WTC11 (cell line): ENCODE measurements at regions not wholly inside any gene's neighbourhood (a gene's known extent, or its start where the extent isn't known, plus 50 kb on each side); places are given as distances from the start of the nearest gene placed in this dataset.

ENCODE experiments used
- ATAC-seq: fragments of 200-7000 bp; cut with Tn5 transposase; 2 replicates; pipeline ENCODE4 v1.10.0; 2021; ENCODE audit warnings: mild to moderate bottlenecking, moderate library complexity
- CTCF ChIA-PET: fragments of 300-600 bp; sonication (Branson Sonifier 250); formaldehyde crosslinking; loops from one replicate; lab custom pipeline; 2021; ENCODE audit warnings: antibody characterized with exemption; lab: Charles Lee
- POLR2A ChIA-PET: fragments of 350-600 bp; sonication (Branson Sonifier 250); formaldehyde crosslinking; loops from one replicate; lab custom pipeline; 2021; ENCODE audit warnings: antibody characterized with exemption; lab: Charles Lee
- DNase-seq: peaks from one replicate; pipeline ENCODE4 v3.0.0; 2021; ENCODE audit warnings: low spot score
- H3K27ac Mint-ChIP-seq: 2 replicates; pipeline ENCODE4 v1.8.0; 2021; ENCODE audit warnings: mixed read lengths
- H3K27me3 Mint-ChIP-seq: 2 replicates; pipeline ENCODE4 v1.8.0; 2021; ENCODE audit warnings: low read depth, mild to moderate bottlenecking, moderate library complexity, mixed read lengths
- H3K36me3 Mint-ChIP-seq: 2 replicates; pipeline ENCODE4 v1.8.0; 2021; ENCODE audit warnings: mixed read lengths
- H3K4me1 Mint-ChIP-seq: 2 replicates; pipeline ENCODE4 v1.8.0; 2022; ENCODE audit warnings: mixed read lengths
- H3K4me3 Mint-ChIP-seq: 2 replicates; pipeline ENCODE4 v1.8.0; 2021; ENCODE audit warnings: mild to moderate bottlenecking, moderate library complexity, mixed read lengths
- H3K9me3 Mint-ChIP-seq: 2 replicates; pipeline ENCODE4 v1.8.0; 2021; ENCODE audit warnings: mixed read lengths
- AFF4 ChIP-seq: sonication (generic); formaldehyde crosslinking; IDR thresholded peaks from 2 replicates; pipeline ENCODE4 v1.8.1; 2023; ENCODE audit warnings: mild to moderate bottlenecking, missing genetic modification reagents, borderline replicate concordance
- CBFB ChIP-seq: sonication (generic); formaldehyde crosslinking; IDR thresholded peaks from 2 replicates; pipeline ENCODE4 v1.8.1; 2022; ENCODE audit warnings: mild to moderate bottlenecking, low read depth, missing genetic modification reagents
- CDX4 ChIP-seq: fragments of 250-450 bp; sonication (Bioruptor Pico); IDR thresholded peaks from 2 replicates; pipeline ENCODE4 v1.9.0; 2021; ENCODE audit warnings: moderate library complexity, mild to moderate bottlenecking, inconsistent platforms, borderline replicate concordance
- EMX1 ChIP-seq: fragments of 250-450 bp; sonication (Bioruptor Pico); IDR thresholded peaks from 2 replicates; pipeline ENCODE4 v1.8.0; 2021; ENCODE audit warnings: mild to moderate bottlenecking
- MYBL2 ChIP-seq: sonication (generic); formaldehyde crosslinking; IDR thresholded peaks from 2 replicates; pipeline ENCODE4 v1.8.1; 2023; ENCODE audit warnings: mild to moderate bottlenecking, moderate library complexity, missing genetic modification reagents
- NFATC4 ChIP-seq: fragments of 250-450 bp; sonication (Bioruptor Pico); IDR thresholded peaks from 2 replicates; pipeline ENCODE4 v1.9.0; 2021; ENCODE audit warnings: mild to moderate bottlenecking
- NR1H2 ChIP-seq: sonication (generic); formaldehyde crosslinking; IDR thresholded peaks from 2 replicates; pipeline ENCODE4 v1.9.0; 2021; ENCODE audit warnings: mild to moderate bottlenecking, moderate library complexity, missing genetic modification reagents
- NR2C2 ChIP-seq: sonication (generic); formaldehyde crosslinking; IDR thresholded peaks from 2 replicates; pipeline ENCODE4 v1.8.0; 2022; ENCODE audit warnings: mild to moderate bottlenecking, missing genetic modification reagents
- PRRX2 ChIP-seq: fragments of 250-450 bp; sonication (Bioruptor Pico); IDR thresholded peaks from 2 replicates; pipeline ENCODE4 v1.8.0; 2021; ENCODE audit warnings: mild to moderate bottlenecking
- SMAD3 ChIP-seq: sonication (generic); formaldehyde crosslinking; IDR thresholded peaks from 2 replicates; pipeline ENCODE4 v1.8.0; 2022; ENCODE audit warnings: missing genetic modification reagents, mild to moderate bottlenecking, borderline replicate concordance
- SP1 ChIP-seq: sonication (generic); formaldehyde crosslinking; conservative IDR thresholded peaks from 2 replicates; pipeline ENCODE4 v1.8.1; 2022; ENCODE audit warnings: missing genetic modification reagents
- STAT6 ChIP-seq: sonication (generic); formaldehyde crosslinking; conservative IDR thresholded peaks from 2 replicates; pipeline ENCODE4 v1.8.1; 2023; ENCODE audit warnings: mild to moderate bottlenecking, low read depth, missing genetic modification reagents, moderate library complexity
- ZNF121 ChIP-seq: sonication (generic); formaldehyde crosslinking; IDR thresholded peaks from 2 replicates; pipeline ENCODE4 v1.8.0; 2023; ENCODE audit warnings: missing genetic modification reagents
- ZNF416 ChIP-seq: fragments of 250-450 bp; sonication (Bioruptor Pico); IDR thresholded peaks from 2 replicates; pipeline ENCODE4 v1.9.0; 2021; ENCODE audit warnings: mild to moderate bottlenecking, inconsistent platforms
- ZNF532 ChIP-seq: fragments of 250-450 bp; sonication (Bioruptor Pico); IDR thresholded peaks from 2 replicates; pipeline ENCODE4 v1.9.0; 2021; ENCODE audit warnings: mild to moderate bottlenecking, borderline replicate concordance
- ZSCAN18 ChIP-seq: fragments of 250-450 bp; sonication (Bioruptor Pico); IDR thresholded peaks from 2 replicates; pipeline ENCODE4 v2.1.2; 2022; ENCODE audit warnings: mild to moderate bottlenecking, moderate library complexity

- TF ChIP-seq ZSCAN18 (CRISPR knock-in tag) (no peak), SP1 (CRISPR knock-in tag) (no peak), ZNF121 (CRISPR knock-in tag) (no peak), CDX4 (CRISPR knock-in tag) (no peak), STAT6 (no peak), ZNF416 (CRISPR knock-in tag) (no peak), AFF4 (CRISPR knock-in tag) (no peak), SMAD3 (CRISPR knock-in tag) (no peak), ZNF532 (no peak), NR2C2 (CRISPR knock-in tag) (no peak)
Measured at GRCh38 chr1:29447368-29447767, 211.0 kb downstream of the PTPRU start (continued).

- CTCF ChIA-PET: interaction anchor here (0.8 to 2.0 kb wide), 4 partner anchors 29 to 113 kb away, joined by 3 to 7 read pairs (median 4); no protein-coding TSS in a partner anchor
- H3K27me3 Mint-ChIP-seq: peaks cover 4% of the 10 kb centered on the region
- POLR2A ChIA-PET: no interaction called here
- TF ChIP-seq CBFB (CRISPR knock-in tag) (no peak), MYBL2 (CRISPR knock-in tag) (no peak), NFATC4 (CRISPR knock-in tag) (no peak), NR1H2 (no peak), PRRX2 (CRISPR knock-in tag) (no peak), EMX1 (CRISPR knock-in tag) (no peak)
- no peak overlapping the region; the same call in 1 of the 2 replicates for H3K27ac Mint-ChIP-seq
- no peak for DNase-seq
- no peaks in the 10 kb centered on the region for H3K36me3 Mint-ChIP-seq
- no peak for ATAC-seq
- peaks cover 27% of the 10 kb centered on the region for H3K4me1 Mint-ChIP-seq
- no peak overlapping the region for H3K4me3 Mint-ChIP-seq
- peaks cover 3% of the 10 kb centered on the region; the same call in 1 of the 2 replicates for H3K9me3 Mint-ChIP-seq
Measured at GRCh38 chr1:29444782-29445729, 208.7 kb downstream of the PTPRU start.
